Tibial artery (tissue), 4 donors: ENCODE measurements at regions not wholly inside any gene's neighbourhood (a gene's known extent, or its start where the extent isn't known, plus 50 kb on each side); places are given as distances from the start of the nearest gene placed in this dataset.

Source experiments
- DNase-seq, 2 donors: peaks; one replicate each; pipeline ENCODE4 v3.0.0-alpha.2; 2019
- H3K27ac ChIP-seq, 2 donors: fragments of 200-600 bp; sonication (generic) in 1 of 2; 1 replicate in 1 of 2; 2 replicates in 1 of 2; pipeline ENCODE4 v1.5.1; 2018 to 2019; ENCODE audit warnings: mild to moderate bottlenecking in 1 of 2
- H3K27me3 ChIP-seq, 2 donors: fragments of 200-600 bp; sonication (generic) in 1 of 2; one replicate each; pipeline versions ENCODE4 v1.5.1 to v1.6.0; 2016 to 2019
- H3K36me3 ChIP-seq, 3 donors: fragments of 200-600 bp; sonication (generic) in 2 of 3; one replicate each; pipeline ENCODE4 v1.5.1; 2016 to 2019; ENCODE audit warnings: mild to moderate bottlenecking in 2 of 3
- H3K4me1 ChIP-seq, 4 donors: fragments of 200-600 bp; sonication (generic) in 2 of 4; 1 replicate in 3 of 4; 2 replicates in 1 of 4; pipeline ENCODE4 v1.5.1; 2016 to 2019
- H3K4me3 ChIP-seq, 2 donors: fragments of 200-600 bp; sonication (generic) in 1 of 2; 1 replicate in 1 of 2; 2 replicates in 1 of 2; pipeline ENCODE4 v1.5.1; 2018 to 2019; ENCODE audit warnings: mild to moderate bottlenecking in 2 of 2
- H3K9me3 ChIP-seq, 3 donors: fragments of 200-600 bp; sonication (generic) in 1 of 3; one replicate each; pipeline ENCODE4 v1.5.1; 2016 to 2019
- intact Hi-C: fragments of 100-400 bp; cut with DNase I; formaldehyde crosslinking; loops from one replicate; pipeline ENCODE4 v1.15.0; 2023; ENCODE audit warnings: low total_unique reads
- TF ChIP-seq, protein P1 (sequence below), 2 experiments: fragments of 200-600 bp in 1 of 2; fragments of 450-650 bp in 1 of 2; IDR thresholded peaks; one replicate each; pipeline ENCODE4 v1.5.1; 2017 to 2019; ENCODE audit warnings: antibody characterized with exemption in 2 of 2, mild to moderate bottlenecking in 1 of 2, moderate library complexity in 1 of 2

DNA sequence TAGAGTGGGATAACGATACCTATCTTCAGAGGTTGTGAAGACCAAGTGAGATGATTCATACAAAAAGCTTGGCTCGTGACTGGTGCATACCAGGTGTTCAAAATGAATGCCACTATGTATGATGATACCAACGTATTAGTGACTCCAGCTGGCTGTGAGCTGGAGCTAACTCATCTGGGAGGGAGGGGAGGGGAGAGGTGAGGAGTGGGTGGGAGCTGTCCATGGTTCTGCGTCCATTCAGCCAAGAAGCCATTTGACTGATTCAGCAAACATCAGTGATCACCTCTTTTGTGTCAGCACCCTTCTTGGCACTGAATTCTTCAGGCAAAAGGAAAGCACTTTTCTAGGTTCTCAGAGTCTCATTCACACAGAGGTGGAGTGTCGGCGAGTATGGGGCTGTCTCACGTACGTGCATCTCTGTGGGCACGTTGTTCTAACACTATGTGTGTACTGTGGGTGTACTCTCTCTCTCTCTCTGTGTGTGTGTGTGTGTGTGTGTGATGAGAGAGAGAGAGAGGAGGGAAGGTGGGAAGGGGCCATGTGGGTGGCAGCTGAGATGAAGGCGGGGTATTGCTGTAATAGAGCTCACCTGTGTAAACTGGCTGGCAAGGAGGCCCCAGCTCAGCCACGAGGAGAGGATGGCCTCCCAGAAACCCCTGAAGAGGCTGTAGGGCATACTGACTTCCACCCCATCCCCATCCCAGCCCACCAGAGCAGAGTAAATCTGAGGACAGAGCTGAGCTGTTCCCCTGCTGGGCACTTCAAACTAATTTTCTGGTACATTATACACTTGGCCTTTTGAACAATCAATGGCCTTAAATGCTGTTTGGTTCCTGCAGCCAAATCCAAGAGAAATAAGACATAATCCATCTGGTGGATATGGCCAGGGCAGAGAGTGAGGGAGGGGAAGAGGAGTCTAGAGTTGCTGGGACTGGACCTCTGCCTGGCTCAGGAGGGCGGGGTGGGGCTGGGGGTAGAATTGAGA is 96.1 kb upstream of the THY1 start:
- TF ChIP-seq, protein P1, sequence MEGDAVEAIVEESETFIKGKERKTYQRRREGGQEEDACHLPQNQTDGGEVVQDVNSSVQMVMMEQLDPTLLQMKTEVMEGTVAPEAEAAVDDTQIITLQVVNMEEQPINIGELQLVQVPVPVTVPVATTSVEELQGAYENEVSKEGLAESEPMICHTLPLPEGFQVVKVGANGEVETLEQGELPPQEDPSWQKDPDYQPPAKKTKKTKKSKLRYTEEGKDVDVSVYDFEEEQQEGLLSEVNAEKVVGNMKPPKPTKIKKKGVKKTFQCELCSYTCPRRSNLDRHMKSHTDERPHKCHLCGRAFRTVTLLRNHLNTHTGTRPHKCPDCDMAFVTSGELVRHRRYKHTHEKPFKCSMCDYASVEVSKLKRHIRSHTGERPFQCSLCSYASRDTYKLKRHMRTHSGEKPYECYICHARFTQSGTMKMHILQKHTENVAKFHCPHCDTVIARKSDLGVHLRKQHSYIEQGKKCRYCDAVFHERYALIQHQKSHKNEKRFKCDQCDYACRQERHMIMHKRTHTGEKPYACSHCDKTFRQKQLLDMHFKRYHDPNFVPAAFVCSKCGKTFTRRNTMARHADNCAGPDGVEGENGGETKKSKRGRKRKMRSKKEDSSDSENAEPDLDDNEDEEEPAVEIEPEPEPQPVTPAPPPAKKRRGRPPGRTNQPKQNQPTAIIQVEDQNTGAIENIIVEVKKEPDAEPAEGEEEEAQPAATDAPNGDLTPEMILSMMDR (IDR thresholded peaks at IDR 0.05) = no peak
- DNase-seq = no peak
- intact Hi-C loops = no loop called here

DNA sequence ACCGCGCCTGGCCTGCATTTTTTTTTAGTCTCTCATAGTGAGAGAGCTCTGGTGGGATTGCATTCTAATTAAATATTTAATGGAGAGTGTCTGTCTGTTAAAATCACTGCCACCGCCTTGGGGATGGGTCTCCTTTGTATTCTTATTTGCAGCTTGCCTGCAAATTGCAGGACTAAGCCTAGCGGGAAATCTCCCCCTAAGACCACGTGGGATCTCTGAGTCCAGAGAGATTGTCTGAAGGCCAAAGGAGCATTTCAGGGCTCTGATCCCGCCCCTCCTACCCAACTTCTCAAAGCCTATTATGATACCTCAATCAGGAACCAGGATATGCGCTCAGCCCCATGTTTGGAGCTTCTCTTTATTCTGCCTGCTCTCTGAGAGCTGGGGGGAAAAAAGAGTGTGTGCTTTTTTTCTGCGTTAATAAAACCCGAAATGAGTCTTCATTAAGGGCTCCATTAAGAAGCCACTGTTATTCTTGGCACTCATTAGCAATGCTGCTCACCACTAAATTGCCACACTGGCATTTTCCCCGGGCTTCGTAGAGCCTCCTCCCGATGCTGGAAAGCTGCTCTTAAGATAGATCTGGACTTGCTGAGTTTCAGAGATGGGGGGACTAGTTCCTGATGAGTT is 92.9 kb upstream of the THY1 start:
- H3K4me3 ChIP-seq = no peak overlapping the region
- intact Hi-C loops = no loop called here
- H3K27me3 ChIP-seq = peaks cover 0 to 67% of the 10 kb centered on the region in 2 donors
- no peaks in the 10 kb centered on the region for H3K9me3 ChIP-seq
- TF ChIP-seq, protein P1 (IDR thresholded peaks at IDR 0.05) = no peak
- no peak for DNase-seq
- no peaks in the 10 kb centered on the region for H3K4me1 ChIP-seq
- H3K27ac ChIP-seq = no peak overlapping the region
- H3K36me3 ChIP-seq = no peaks in the 10 kb centered on the region

More for the DNA sequence above, 96.1 kb upstream of the THY1 start:
- no peaks in the 10 kb centered on the region for H3K9me3 ChIP-seq
- H3K27me3 ChIP-seq = peaks cover 0 to 54% of the 10 kb centered on the region in 2 donors
- H3K27ac ChIP-seq = no peak overlapping the region
- no peaks in the 10 kb centered on the region for H3K4me1 ChIP-seq
- H3K4me3 ChIP-seq = no peak overlapping the region
- no peaks in the 10 kb centered on the region for H3K36me3 ChIP-seq

DNA sequence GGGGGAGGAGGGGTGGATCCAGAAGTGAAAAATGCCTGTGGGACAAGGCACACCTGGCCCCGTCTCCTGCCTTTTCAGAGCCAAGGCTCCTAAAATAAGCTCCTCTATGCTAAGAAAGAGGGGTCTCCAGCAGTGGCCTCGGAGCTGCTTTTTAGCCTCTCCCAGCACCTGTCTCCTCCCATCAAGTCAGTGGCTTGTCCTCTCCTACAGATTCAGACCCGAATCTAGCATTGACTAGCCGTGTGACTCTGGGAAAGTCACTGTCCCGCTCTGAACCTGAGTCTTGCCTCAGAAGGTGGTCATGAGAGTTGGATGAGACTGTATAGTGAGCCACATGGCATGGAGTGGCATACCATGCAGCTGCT is 90.8 kb upstream of the THY1 start:
- H3K27me3 ChIP-seq = peaks cover 0 to 51% of the 10 kb centered on the region in 2 donors
- no peaks in the 10 kb centered on the region for H3K36me3 ChIP-seq
- TF ChIP-seq, protein P1 (IDR thresholded peaks at IDR 0.05) = no peak
- no peak overlapping the region for H3K4me3 ChIP-seq
- no peak overlapping the region for H3K27ac ChIP-seq
- DNase-seq = no peak
- no peaks in the 10 kb centered on the region for H3K9me3 ChIP-seq
- peaks cover 0 to 4% (median 0%) of the 10 kb centered on the region in 4 donors for H3K4me1 ChIP-seq
- intact Hi-C loops = no loop called here

DNA sequence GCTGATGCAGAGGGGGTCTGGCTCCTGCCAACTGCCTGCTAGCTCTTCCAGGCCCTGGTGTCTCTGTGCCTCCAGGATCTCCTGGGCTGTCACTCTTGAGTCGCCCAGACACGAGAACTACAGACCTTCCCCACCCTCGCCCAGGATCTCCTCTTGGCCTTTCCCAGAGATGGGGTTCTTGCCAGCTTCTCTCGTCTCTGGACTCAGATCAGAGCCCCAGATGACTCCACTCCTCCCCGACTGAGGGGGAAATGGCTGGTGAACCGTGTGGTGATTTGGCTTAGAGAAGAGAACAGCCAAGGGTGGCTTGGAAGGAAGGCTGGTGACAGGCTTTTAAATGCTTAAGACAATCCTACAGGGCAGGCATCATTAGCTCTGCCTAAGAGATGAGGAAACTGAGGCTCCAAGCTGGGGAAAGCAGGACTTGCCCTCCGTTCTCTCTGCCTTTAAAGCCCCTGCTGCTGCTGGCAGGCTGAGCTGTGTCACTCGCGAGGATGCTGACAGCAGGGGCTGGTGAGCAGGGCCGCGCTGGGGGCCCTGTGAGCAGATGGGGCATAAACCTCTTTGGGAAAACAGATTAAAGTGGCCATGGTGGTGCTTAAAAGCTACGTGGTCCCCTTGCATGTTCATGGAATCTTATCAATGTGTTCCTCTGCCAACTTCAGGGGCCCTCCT is 90.3 kb upstream of the THY1 start:
- no peaks in the 10 kb centered on the region for H3K36me3 ChIP-seq
- H3K4me3 ChIP-seq = no peak overlapping the region
- DNase-seq = no peak
- peaks cover 0 to 4% (median 0%) of the 10 kb centered on the region in 4 donors for H3K4me1 ChIP-seq
- H3K9me3 ChIP-seq = no peaks in the 10 kb centered on the region
- peaks cover 0 to 50% of the 10 kb centered on the region in 2 donors for H3K27me3 ChIP-seq
- TF ChIP-seq, protein P1 (IDR thresholded peaks at IDR 0.05) = no peak
- intact Hi-C loops = no loop called here
- H3K27ac ChIP-seq = no peak overlapping the region

DNA sequence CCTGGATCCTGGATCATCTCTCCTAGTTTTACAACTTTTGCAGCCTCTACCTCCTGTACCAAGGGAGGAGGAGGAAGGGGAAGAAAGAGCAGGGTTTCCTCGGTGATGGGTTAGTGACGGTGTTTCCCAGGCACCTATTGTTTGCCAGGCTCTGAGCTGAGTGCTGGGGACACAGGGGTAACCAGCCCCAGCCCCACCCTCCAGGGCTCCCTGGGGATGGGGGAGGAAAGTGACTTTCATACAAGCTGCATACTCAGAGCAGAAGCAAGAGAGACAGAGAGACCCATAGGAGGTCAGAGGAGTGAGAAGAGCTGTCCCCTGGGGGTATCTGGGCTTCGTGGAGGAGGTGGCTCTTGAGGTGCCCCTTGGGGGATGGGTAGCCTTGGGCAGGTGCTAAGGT is 89.4 kb upstream of the THY1 start:
- Histone ChIP-seq H3K4me3 (no peak overlapping the region), H3K9me3 (no peaks in the 10 kb centered on the region), H3K36me3 (no peaks in the 10 kb centered on the region), H3K4me1 (peaks cover 0 to 4% (median 0%) of the 10 kb centered on the region in 4 donors), H3K27me3 (peaks cover 0 to 47% of the 10 kb centered on the region in 2 donors), H3K27ac (no peak overlapping the region)
- intact Hi-C loops = no loop called here
- TF ChIP-seq, protein P1 (IDR thresholded peaks at IDR 0.05) = no peak
- no peak for DNase-seq
